GM12892 (cell line): ENCODE measurements at regions not wholly inside any gene's neighbourhood (a gene's known extent, or its start where the extent isn't known, plus 50 kb on each side); places are given as distances from the start of the nearest gene placed in this dataset.

Experiments used
- POLR2A ChIP-seq: IDR thresholded peaks from 2 replicates; pipeline ENCODE4 v1.6.1; 2011; ENCODE audit warnings: low read depth, low read length, control low read depth
- POLR2AphosphoS5 ChIP-seq: IDR thresholded peaks from 2 replicates; pipeline ENCODE4 v1.6.1; 2011; ENCODE audit warnings: low read depth, low read length, control low read depth
- TAF1 ChIP-seq: IDR thresholded peaks from 2 replicates; pipeline ENCODE4 v1.6.1; 2011; ENCODE audit warnings: low read depth, mild to moderate bottlenecking, control low read depth, low read length, borderline replicate concordance

DNA sequence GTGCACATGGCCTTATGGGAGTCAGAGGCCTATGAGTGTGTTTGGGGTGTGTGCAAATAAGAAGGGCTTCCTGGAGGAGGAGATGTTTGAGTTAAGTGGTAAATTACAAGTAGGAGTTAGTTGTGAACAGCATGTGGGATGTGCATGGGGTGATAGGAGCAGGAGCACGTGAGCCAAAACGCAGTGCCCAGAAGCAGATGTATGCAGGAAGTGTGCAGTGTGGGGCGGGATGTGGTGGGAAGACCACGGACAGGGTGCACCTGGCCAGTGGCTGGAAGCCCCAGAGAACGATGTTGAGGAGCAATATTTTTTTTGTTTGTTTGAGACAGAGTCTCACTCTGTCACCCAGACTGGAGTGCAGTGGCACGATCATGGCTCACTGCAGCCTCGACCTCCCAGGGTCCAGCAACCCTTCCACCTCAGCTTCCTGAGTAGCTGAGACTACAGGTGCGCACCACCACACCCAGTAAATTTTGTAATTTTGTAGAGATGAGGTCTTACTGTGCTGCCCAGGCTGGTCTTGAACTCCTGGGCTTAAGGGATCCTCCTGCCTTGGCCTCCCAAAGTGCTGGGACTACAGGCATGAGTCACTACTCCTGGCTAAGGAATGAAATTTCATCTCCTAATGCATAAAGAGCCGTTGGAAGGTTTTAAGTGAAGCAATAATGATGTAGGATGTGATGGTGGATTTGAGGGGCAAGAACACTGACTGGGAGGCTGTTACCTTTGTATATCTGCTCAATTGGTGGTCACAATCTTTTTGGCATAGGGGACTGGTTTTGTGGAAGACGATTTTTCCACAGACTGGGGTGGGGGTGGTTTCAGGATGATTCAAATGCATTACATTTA lies 78.4 kb downstream of the LYZL2 start:
- TF ChIP-seq POLR2A (no peak), POLR2AphosphoS5 (no peak), TAF1 (no peak)
